Erythroblast (primary cell): ENCODE measurements at regions not wholly inside any gene's neighbourhood (a gene's known extent, or its start where the extent isn't known, plus 50 kb on each side); places are given as distances from the start of the nearest gene placed in this dataset.

Experiments
- GATA1 ChIP-seq: IDR thresholded peaks from 2 replicates; pipeline ENCODE4 v1.6.1; 2011; ENCODE audit warnings: low read depth, mild to moderate bottlenecking, control low read depth, low read length, moderate library complexity
- POLR2A ChIP-seq: IDR thresholded peaks from 2 replicates; pipeline ENCODE4 v1.6.1; 2011; ENCODE audit warnings: mild to moderate bottlenecking, low read length

DNA sequence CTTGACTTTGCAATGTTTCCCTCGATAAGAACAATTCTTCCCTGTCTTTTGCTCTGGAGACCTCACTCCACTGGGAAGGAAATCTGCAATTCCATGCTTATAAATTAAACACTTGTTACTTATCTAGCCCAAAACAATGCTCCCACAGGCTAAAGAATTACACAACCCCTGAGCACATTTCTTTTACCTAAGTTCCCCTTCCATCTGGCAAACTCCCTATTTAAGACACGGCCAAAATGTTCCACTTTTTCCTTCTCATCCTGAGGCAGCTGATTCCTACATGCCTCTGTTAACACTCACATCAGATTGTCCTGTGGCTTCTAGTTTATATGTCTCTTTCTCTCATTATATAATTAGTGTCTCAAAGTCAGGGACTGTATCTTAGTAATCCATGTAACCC, 211.7 kb downstream of the COX18 start:
- TF ChIP-seq POLR2A = no peak
- no peak for TF ChIP-seq GATA1
